MG63 (cell line): ENCODE measurements at regions not wholly inside any gene's neighbourhood (a gene's known extent, or its start where the extent isn't known, plus 50 kb on each side); places are given as distances from the start of the nearest gene placed in this dataset.
"Not testable (repeated sequence)": the region's sequence is repeated elsewhere in the genome, so short reads cannot be mapped to it uniquely, and the experiment has no call there.

Experiments used
- DNase-seq: peaks from one replicate; pipeline ENCODE4 v3.0.0-alpha.2; 2020
- H3K27me3 ChIP-seq: fragments of 250-450 bp; sonication (Bioruptor Pico); 2 replicates; pipeline ENCODE4 v1.5.1; 2020; ENCODE audit warnings: mild to moderate bottlenecking, moderate library complexity
- H3K36me3 ChIP-seq: fragments of 250-450 bp; sonication (Bioruptor Pico); 2 replicates; pipeline ENCODE4 v1.5.1; 2020; ENCODE audit warnings: mild to moderate bottlenecking, moderate library complexity
- H3K4me3 ChIP-seq: fragments of 250-450 bp; sonication (Bioruptor Pico); 2 replicates; pipeline ENCODE4 v1.5.1; 2020; ENCODE audit warnings: mild to moderate bottlenecking, moderate library complexity
- H3K9me3 ChIP-seq: fragments of 250-450 bp; sonication (Bioruptor Pico); 2 replicates; pipeline ENCODE4 v1.5.1; 2020; ENCODE audit warnings: mild to moderate bottlenecking, moderate library complexity

DNA sequence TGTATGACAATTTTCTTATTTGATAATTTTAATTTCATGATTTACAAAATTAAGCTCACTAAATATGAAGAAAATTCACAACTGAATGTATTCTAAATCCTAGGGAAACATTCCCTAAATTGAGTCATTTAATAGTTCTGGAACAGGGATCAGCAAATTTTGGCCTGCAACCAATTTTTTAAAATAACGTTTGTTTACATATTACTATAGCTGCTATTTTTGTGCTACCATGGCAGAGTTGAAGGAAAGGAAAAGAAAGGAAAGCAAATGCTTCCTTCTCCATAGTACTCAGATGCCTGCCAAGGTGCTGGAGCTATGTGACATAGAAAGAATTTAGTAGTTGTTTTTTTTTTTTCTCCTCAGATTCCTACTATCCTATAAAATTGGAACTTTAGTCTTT, 1307.7 kb upstream of the LRRTM3 start:
- Histone ChIP-seq H3K27me3 (no peaks in the 10 kb centered on the region), H3K4me3 (no peak overlapping the region), H3K36me3 (no peaks in the 10 kb centered on the region), H3K9me3 (no peaks in the 10 kb centered on the region)
- no peak for DNase-seq

- Histone ChIP-seq H3K36me3 (no peaks in the 10 kb centered on the region), H3K27me3 (no peaks in the 10 kb centered on the region), H3K4me3 (no peak overlapping the region), H3K9me3 (no peaks in the 10 kb centered on the region)
- no peak for DNase-seq
Measured at GRCh38 chr10:65620404-65621048, 1305.3 kb upstream of the LRRTM3 start.

GRCh38 chr10:65622608-65623007, 1303.2 kb upstream of the LRRTM3 start:
- Histone ChIP-seq H3K36me3 (no peaks in the 10 kb centered on the region), H3K27me3 (no peaks in the 10 kb centered on the region), H3K9me3 (no peaks in the 10 kb centered on the region), H3K4me3 (no peak overlapping the region)
- no peak for DNase-seq

DNA sequence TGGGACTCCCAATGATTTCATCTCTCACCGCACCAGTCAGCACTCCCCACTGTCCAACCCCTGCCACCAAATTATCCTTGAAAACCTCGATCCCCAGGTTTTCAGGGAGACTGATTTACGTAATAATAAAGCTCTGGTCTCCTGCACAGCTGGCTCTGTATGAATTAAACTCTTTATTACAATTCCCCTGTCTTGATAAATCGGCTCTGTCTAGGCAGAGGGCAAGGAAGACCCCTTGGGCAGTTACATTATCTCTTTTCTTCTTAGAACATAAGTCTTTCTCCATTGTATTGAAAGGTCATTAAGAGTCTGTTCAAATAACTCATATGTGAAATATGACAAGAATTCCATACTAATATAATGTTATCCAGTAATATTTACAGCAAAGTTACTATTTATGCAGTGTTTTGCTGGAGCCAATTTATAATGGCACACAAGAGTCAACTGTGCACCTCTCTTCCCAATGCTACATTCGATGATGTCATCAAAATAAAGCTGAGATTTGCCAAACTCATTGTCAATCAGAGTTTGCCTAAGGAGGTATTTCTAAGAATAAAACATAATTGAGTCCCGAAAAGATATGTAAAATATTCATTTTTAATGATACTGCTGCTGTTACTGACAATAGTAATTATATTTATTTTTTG, 1297.2 kb upstream of the LRRTM3 start:
- no peaks in the 10 kb centered on the region for H3K9me3 ChIP-seq
- no peak overlapping the region for H3K4me3 ChIP-seq
- no peaks in the 10 kb centered on the region for H3K27me3 ChIP-seq
- H3K36me3 ChIP-seq, result no peaks in the 10 kb centered on the region
- no peak for DNase-seq

DNA sequence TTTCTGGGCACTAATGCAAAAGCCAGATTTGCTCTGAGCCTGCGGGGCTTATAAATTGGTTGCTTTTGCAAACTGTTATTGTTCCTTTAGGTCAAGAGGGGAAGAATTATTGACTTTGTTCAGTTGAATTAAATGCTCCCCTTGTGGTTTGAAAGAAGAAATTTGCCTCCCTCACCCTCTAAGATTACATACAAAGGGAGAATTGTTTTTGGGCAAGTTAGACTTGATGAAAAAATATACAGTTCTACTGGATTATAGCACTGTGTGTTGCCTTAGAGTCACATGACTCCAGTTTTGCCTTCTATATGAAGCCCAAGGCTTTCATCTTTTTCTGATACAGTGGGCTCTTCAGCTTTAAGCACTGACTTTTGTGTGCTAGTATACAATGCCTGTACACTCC, 1265.8 kb upstream of the LRRTM3 start:
- no peak for DNase-seq
- no peaks in the 10 kb centered on the region for H3K9me3 ChIP-seq
- no peaks in the 10 kb centered on the region for H3K27me3 ChIP-seq
- no peak overlapping the region for H3K4me3 ChIP-seq
- H3K36me3 ChIP-seq, result no peaks in the 10 kb centered on the region

DNA sequence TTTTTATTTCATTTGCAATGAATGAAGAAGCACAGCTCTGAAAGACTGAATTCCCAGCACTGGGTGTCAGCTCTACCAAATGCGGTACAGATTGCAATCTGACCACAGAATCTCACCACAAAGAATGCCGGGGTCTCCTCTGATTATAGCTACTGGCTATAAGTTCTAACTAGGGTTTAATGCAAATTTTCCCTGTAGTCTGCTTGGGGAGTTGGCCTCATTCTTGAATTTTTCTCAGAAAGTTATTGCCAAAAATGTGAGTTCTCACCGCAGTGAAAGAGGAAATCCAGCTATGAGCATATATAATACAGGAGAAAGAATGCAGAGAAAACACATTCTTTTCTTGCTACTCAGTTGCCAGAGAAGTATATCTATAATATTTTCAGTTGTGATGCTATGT, 1255.7 kb upstream of the LRRTM3 start:
- H3K9me3 ChIP-seq, result no peaks in the 10 kb centered on the region
- no peak overlapping the region for H3K4me3 ChIP-seq
- DNase-seq, result no peak
- H3K27me3 ChIP-seq, result no peaks in the 10 kb centered on the region
- no peaks in the 10 kb centered on the region for H3K36me3 ChIP-seq

GRCh38 chr10:65670596-65670995, 1255.2 kb upstream of the LRRTM3 start:
- not testable (repeated sequence) for H3K36me3 ChIP-seq, DNase-seq, H3K27me3 ChIP-seq, H3K9me3 ChIP-seq, H3K4me3 ChIP-seq

DNA sequence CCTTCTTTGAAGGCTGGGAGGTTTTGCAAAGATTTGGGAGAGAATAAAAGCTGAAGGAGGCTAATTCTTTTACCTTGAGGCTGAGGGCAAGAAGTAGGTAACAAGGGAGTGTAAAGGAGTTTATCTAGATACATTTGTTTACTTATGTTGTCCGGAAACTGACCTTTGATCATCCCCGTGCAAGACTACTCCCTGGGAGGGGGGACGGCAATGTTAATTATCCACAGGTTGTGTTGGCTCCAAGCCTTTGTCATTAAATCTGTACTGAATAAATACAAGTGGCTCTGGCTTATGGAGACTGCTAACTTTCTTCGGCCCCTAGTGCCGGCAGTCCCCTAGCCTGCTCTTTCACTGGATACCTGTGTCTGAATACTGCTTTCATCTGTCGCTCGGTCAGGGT, 1250.6 kb upstream of the LRRTM3 start:
- H3K27me3 ChIP-seq, result no peaks in the 10 kb centered on the region
- DNase-seq, result no peak
- H3K36me3 ChIP-seq, result no peaks in the 10 kb centered on the region
- no peak overlapping the region for H3K4me3 ChIP-seq
- no peaks in the 10 kb centered on the region for H3K9me3 ChIP-seq

- H3K4me3 ChIP-seq, result no peak overlapping the region
- no peaks in the 10 kb centered on the region for H3K27me3 ChIP-seq
- no peak for DNase-seq
- H3K9me3 ChIP-seq, result no peaks in the 10 kb centered on the region
- H3K36me3 ChIP-seq, result no peaks in the 10 kb centered on the region
Measured at GRCh38 chr10:65684896-65685295, 1240.9 kb upstream of the LRRTM3 start.

GRCh38 chr10:65701168-65701776, 1224.6 kb upstream of the LRRTM3 start:
- H3K9me3 ChIP-seq, result no peaks in the 10 kb centered on the region
- H3K4me3 ChIP-seq, result no peak overlapping the region
- DNase-seq, result no peak
- H3K36me3 ChIP-seq, result no peaks in the 10 kb centered on the region
- H3K27me3 ChIP-seq, result no peaks in the 10 kb centered on the region

GRCh38 chr10:65708057-65708456, 1217.8 kb upstream of the LRRTM3 start:
- Histone ChIP-seq H3K9me3 (no peaks in the 10 kb centered on the region), H3K4me3 (no peak overlapping the region), H3K36me3 (no peaks in the 10 kb centered on the region), H3K27me3 (no peaks in the 10 kb centered on the region)
- DNase-seq, result no peak

- no peak for DNase-seq
- Histone ChIP-seq H3K27me3 (no peaks in the 10 kb centered on the region), H3K4me3 (no peak overlapping the region), H3K9me3 (no peaks in the 10 kb centered on the region), H3K36me3 (no peaks in the 10 kb centered on the region)
Measured at GRCh38 chr10:65710306-65710705, 1215.5 kb upstream of the LRRTM3 start.

DNA sequence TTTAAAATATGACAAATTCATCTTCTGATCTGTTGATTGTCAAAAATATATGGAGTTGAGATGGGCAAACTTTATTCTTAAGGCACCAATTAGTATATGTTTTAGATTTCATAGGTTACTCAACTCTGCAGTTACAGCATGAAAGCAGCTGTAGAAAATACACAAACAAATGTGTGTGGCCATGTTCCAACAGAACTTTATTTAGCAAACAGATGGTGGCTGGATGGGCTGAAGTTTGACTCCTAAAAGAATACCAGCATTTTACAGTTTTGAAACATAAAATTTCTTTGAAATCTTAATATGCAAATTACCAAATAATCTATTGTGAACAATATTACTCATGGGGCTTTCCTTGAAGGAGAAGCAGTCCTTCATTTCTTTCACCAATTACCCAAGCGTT, 1206.0 kb upstream of the LRRTM3 start:
- Histone ChIP-seq H3K27me3 (no peaks in the 10 kb centered on the region), H3K9me3 (no peaks in the 10 kb centered on the region), H3K36me3 (no peaks in the 10 kb centered on the region), H3K4me3 (no peak overlapping the region)
- DNase-seq, result no peak

- Histone ChIP-seq H3K27me3 (no peaks in the 10 kb centered on the region), H3K4me3 (no peak overlapping the region), H3K9me3 (no peaks in the 10 kb centered on the region), H3K36me3 (no peaks in the 10 kb centered on the region)
- DNase-seq, result no peak
Measured at GRCh38 chr10:65720901-65721300, 1204.9 kb upstream of the LRRTM3 start.

DNA sequence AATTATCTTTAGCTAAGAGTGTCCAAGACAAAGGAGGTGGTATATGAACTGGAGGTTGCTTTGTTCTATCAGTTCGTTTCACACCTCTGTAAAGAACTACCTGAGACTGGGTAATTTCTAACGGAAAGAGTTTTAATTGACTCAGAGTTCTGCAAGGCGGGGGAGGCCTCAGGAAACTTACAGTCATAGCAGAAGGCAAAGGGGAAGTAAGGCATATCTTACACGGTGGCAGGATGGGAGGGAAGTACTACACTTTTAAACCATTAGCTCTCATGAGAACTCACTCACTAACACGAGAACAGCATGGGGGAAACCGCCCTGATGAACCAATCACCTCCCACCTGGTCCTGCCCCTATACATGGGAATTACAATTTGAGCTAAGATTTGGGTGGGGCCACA, 1202.3 kb upstream of the LRRTM3 start:
- Histone ChIP-seq H3K27me3 (no peaks in the 10 kb centered on the region), H3K36me3 (no peaks in the 10 kb centered on the region), H3K9me3 (no peaks in the 10 kb centered on the region), H3K4me3 (no peak overlapping the region)
- no peak for DNase-seq

DNA sequence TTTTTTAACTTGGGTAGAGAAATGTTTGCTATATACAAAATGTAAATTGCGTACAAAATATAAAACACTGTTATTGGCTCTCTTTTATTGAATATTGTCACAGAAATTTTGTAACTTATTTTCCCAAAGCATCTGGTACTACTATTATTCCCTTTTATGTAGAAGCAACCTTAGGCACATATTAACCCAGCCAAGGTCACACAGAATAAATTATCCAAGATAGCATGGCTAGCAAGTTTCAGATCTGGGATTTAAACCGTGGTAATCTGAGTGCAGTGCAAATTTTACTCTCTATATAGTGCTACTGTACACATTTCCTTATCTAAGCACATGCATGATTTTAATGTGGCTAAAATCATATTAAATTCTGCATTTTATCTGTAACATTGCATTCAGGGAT, 1190.5 kb upstream of the LRRTM3 start:
- Histone ChIP-seq H3K27me3 (no peaks in the 10 kb centered on the region), H3K4me3 (no peak overlapping the region), H3K9me3 (no peaks in the 10 kb centered on the region), H3K36me3 (no peaks in the 10 kb centered on the region)
- no peak for DNase-seq

GRCh38 chr10:65742906-65743305, 1182.9 kb upstream of the LRRTM3 start:
- H3K4me3 ChIP-seq, result no peak overlapping the region
- H3K9me3 ChIP-seq, result no peaks in the 10 kb centered on the region
- H3K27me3 ChIP-seq, result no peaks in the 10 kb centered on the region
- no peaks in the 10 kb centered on the region for H3K36me3 ChIP-seq
- no peak for DNase-seq

DNA sequence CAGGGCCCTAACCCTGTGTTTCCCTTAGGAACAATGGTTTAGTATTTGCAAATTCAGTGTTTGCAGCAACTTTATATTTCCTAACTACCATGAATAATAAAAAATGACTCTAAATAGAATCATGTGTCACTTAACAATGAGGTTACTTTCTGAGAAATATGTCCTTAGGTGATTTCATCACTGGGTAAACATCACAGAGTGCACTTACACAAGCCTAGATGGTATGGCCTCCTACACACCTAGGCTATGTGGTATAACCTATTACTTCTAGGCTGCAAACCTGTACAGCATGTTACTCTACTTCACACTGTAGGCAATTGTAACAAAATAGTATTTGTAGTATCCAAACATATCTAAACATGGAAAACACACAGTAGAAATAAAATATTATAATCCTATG, 1174.6 kb upstream of the LRRTM3 start:
- no peak overlapping the region for H3K4me3 ChIP-seq
- H3K36me3 ChIP-seq, result no peaks in the 10 kb centered on the region
- H3K9me3 ChIP-seq, result no peaks in the 10 kb centered on the region

More for the DNA sequence above, 1174.6 kb upstream of the LRRTM3 start:
- no peak for DNase-seq
- no peaks in the 10 kb centered on the region for H3K27me3 ChIP-seq
